Left lung (tissue), 4 donors: ENCODE measurements at regions not wholly inside any gene's neighbourhood (a gene's known extent, or its start where the extent isn't known, plus 50 kb on each side); places are given as distances from the start of the nearest gene placed in this dataset.

ENCODE experiments used
- ATAC-seq: fragments of 200-7000 bp; cut with Tn5 transposase; one replicate; pipeline ENCODE4 v1.9.1; 2020; ENCODE audit warnings: moderate library complexity
- DNase-seq, 4 donors: peaks; one replicate each; pipeline ENCODE4 v3.0.0-alpha.2; 2013 to 2020
- H3K27ac ChIP-seq, 2 donors: fragments of 200-600 bp; sonication (generic) in 1 of 2; one replicate each; pipeline versions ENCODE4 v1.5.0 to v1.8.0; 2020 to 2021
- H3K27me3 ChIP-seq, 2 donors: fragments of 200-600 bp; sonication (generic) in 1 of 2; one replicate each; pipeline versions ENCODE4 v1.5.0 to v1.8.0; 2020 to 2021
- H3K36me3 ChIP-seq, 2 donors: fragments of 200-600 bp; sonication (generic) in 1 of 2; one replicate each; pipeline versions ENCODE4 v1.5.0 to v1.8.0; 2020 to 2021
- H3K4me1 ChIP-seq, 2 donors: fragments of 200-600 bp; one replicate each; pipeline ENCODE4 v1.8.0; 2021
- H3K4me3 ChIP-seq, 2 donors: fragments of 200-600 bp; sonication (generic) in 1 of 2; one replicate each; pipeline versions ENCODE4 v1.5.0 to v1.8.0; 2020 to 2021; ENCODE audit warnings: mild to moderate bottlenecking in 1 of 2
- H3K9me3 ChIP-seq, 2 donors: fragments of 200-600 bp; sonication (generic) in 1 of 2; one replicate each; pipeline versions ENCODE4 v1.5.0 to v1.8.0; 2020 to 2021
- CTCF ChIP-seq, 2 donors: fragments of 200-600 bp; sonication (generic) in 1 of 2; IDR thresholded peaks; one replicate each; pipeline versions ENCODE4 v1.5.0 to v1.8.0; 2021; ENCODE audit warnings: antibody characterized with exemption in 2 of 2
- intact Hi-C, 2 donors: fragments of 100-400 bp; cut with DNase I; formaldehyde crosslinking; loops; one replicate each; pipeline versions ENCODE4 v1.11.2 to v1.14.2; 2022
- donor health status: DM: no; HTN: yes; CAD: no.
- donor health status: DM: no; HTN: no; CAD: no.

- DNase-seq = no peak
- Histone ChIP-seq H3K9me3 (no peaks in the 10 kb centered on the region), H3K27ac (no peak overlapping the region), H3K27me3 (peaks cover 0 to 9% of the 10 kb centered on the region in 2 donors), H3K4me1 (no peaks in the 10 kb centered on the region), H3K4me3 (no peak overlapping the region), H3K36me3 (no peaks in the 10 kb centered on the region)
- ATAC-seq = no peak
- intact Hi-C loops = no loop called here
- TF ChIP-seq CTCF (IDR thresholded peaks at IDR 0.05) = no peak
These were observed 196.1 kb upstream of the IGF1R start for GRCh38 chr15:98452238-98452637.

GRCh38 chr15:98455904-98456303, 192.4 kb upstream of the IGF1R start:
- Histone ChIP-seq H3K27ac (no peak overlapping the region), H3K27me3 (no peaks in the 10 kb centered on the region), H3K9me3 (no peaks in the 10 kb centered on the region), H3K36me3 (no peaks in the 10 kb centered on the region), H3K4me1 (no peaks in the 10 kb centered on the region), H3K4me3 (no peak overlapping the region)
- no peak for TF ChIP-seq CTCF (IDR thresholded peaks at IDR 0.05)
- intact Hi-C loops = no loop called here
- ATAC-seq = no peak
- no peak for DNase-seq

- ATAC-seq = no peak
- H3K9me3 ChIP-seq = peaks cover 0 to 32% of the 10 kb centered on the region in 2 donors
These were observed 171.8 kb upstream of the IGF1R start for GRCh38 chr15:98476559-98476958.

GRCh38 chr15:98480844-98481243, 167.5 kb upstream of the IGF1R start:
- Histone ChIP-seq H3K4me1 (no peaks in the 10 kb centered on the region), H3K9me3 (peaks cover 0 to 29% of the 10 kb centered on the region in 2 donors), H3K27me3 (no peaks in the 10 kb centered on the region), H3K4me3 (no peak overlapping the region), H3K27ac (no peak overlapping the region), H3K36me3 (no peaks in the 10 kb centered on the region)
- ATAC-seq (no peak), DNase-seq (no peak)
- intact Hi-C loops = no loop called here
- no peak for TF ChIP-seq CTCF (IDR thresholded peaks at IDR 0.05)

More at GRCh38 chr15:98476559-98476958, 171.8 kb upstream of the IGF1R start:
- H3K4me1 ChIP-seq = no peaks in the 10 kb centered on the region
- no peak for DNase-seq
- H3K27me3 ChIP-seq = no peaks in the 10 kb centered on the region
- H3K4me3 ChIP-seq = no peak overlapping the region
- no peak overlapping the region for H3K27ac ChIP-seq
- H3K36me3 ChIP-seq = no peaks in the 10 kb centered on the region
- no peak for TF ChIP-seq CTCF (IDR thresholded peaks at IDR 0.05)
- intact Hi-C loops = no loop called here

GRCh38 chr15:98483575-98484130, 164.7 kb upstream of the IGF1R start:
- ATAC-seq = no peak
- no peak for TF ChIP-seq CTCF (IDR thresholded peaks at IDR 0.05)
- Histone ChIP-seq H3K4me3 (no peak overlapping the region), H3K9me3 (peaks cover 0 to 7% of the 10 kb centered on the region in 2 donors), H3K27me3 (no peaks in the 10 kb centered on the region), H3K36me3 (no peaks in the 10 kb centered on the region), H3K27ac (no peak overlapping the region), H3K4me1 (no peaks in the 10 kb centered on the region)
- no peak for DNase-seq
- intact Hi-C loops = no loop called here
